Renal cortical epithelial cell (primary cell): ENCODE measurements at regions not wholly inside any gene's neighbourhood (a gene's known extent, or its start where the extent isn't known, plus 50 kb on each side); places are given as distances from the start of the nearest gene placed in this dataset.

ENCODE experiments used
- DNase-seq: peaks from one replicate; pipeline ENCODE4 v3.0.0-alpha.2; 2011; ENCODE audit warnings: low read depth

DNA sequence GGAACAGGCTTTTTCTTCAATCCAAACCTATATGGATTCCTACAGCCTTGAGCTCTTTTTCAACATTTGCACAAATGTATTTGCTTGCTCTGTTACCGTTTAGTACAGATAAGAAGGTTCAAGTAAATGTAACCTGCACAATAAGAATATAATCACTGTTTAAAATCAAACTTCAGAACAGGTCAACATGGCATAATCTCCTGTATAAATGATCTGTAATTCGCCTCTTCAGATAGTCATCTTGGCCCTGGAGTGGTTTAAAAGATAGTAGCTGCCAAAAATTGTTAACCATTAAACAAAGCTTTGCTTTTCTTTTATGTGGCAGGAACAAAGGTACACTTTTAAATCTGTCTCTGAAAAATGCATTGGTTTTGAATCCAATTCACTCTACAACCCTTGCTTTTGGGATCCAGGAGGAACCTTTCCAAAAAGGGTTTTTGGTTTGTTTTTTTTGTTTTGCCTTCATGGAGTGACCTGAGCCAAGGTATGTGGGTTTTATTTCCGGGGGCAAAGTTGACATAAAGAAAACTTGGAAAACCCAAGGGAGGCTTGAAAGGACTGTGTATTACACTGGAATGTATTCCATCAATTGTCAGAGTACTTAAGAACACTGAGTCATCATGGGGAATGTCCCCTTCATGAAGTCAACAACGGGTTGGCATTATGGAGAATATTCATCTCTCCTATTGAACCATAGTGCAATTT lies 210.4 kb upstream of the HCCS start:
- DNase-seq: peak; percentile 92

GRCh38 chrX:10901290-10901633 lies 209.9 kb upstream of the HCCS start:
- no peak for DNase-seq

DNA sequence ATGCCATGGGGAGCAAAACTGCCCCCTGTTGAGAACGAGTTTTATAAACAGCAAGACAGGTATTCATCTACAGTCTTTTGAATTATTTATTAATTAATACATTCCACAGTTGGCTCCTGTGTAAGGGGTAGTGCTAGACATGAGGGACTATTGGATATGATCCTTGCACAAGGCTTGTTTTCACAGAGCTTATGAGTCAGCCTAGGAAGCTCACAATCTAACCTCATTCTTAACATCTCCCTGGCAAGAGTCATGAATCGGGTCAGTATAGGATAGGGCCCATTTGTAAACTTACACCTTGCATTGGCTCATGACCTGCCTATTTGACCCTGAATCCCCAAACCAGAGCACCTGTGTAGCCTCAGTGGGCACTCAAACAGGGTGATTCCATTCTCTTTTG lies 209.1 kb upstream of the HCCS start:
- peak; percentile 89 for DNase-seq

DNA sequence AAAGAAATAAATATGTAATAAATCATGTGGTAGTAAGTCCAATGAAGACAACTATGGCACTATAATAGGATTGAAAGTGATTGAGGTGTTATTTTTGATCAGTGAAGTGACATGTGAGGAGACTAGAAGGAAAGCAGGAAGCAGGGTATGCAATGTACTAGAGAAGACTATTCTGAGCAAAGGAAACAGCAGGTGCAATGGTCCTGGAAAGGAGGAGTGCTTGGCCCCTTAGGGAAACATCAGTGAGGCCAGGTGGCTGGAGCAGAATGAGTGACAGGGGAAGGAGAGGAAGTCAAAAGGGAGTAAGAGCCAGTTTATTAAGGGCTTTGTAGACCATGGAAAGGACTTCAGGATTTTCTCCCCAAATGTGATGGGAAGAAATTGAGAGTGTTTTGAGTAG lies 207.6 kb upstream of the HCCS start:
- no peak for DNase-seq

DNA sequence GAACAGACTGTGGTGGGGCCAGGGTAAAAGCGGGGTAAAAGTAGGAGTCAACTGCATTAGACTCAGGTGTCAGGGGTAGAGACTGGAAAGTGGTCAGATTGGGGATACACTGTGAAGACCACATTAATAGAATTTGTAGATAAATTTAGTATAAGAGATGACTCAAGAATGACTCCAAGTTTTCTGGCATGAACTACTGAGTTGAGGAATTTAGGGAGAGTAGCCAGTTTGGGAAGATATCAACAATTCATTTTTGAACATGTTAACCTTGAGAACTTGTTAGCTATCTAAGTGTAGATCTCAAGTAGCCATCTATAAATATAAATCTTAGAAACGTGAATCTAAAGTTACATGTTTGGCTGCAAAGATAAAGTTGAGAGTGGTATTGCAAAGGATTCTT lies 206.9 kb upstream of the HCCS start:
- no peak for DNase-seq

- no peak for DNase-seq
These were observed 204.3 kb upstream of the HCCS start for GRCh38 chrX:10906866-10907265.

DNA sequence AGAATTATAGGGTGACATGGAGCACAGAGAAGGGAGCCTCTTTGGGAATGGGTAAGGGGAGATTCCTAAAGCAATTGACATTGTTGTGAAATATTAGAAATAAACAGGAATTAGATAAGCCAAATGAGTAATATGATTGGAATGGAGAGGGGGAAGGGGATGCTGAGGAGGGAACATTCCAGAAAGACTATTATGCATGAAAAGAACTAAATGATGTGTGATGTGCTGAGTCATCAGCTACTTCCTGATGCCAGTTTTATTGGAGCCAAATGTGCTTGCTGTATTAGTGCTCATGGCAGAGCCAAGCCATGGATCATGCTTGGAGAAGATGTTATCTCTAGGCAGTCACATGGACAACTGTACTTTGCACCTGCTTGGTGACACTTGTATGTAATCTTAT lies 189.0 kb upstream of the HCCS start:
- DNase-seq: peak; percentile 94

DNA sequence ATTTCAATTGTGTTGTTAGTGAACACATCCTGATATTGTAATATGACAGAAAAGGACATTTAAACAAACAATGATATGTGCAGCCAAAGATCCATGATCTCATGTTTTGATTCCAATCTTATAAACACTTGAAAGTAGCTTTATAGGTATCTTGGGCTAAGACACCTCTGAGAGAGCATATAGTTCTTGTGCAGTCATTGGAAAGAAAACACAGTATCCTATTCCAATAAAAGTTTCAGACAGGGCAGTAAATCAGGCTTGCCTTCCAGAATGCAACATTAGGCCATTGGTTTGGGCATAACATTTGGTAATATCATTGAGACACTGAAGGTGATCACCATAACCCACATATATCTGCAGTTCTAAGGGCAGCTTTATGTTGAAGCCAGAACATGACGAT lies 188.3 kb upstream of the HCCS start:
- peak; percentile 22 for DNase-seq

GRCh38 chrX:10923466-10923865 lies 187.7 kb upstream of the HCCS start:
- no peak for DNase-seq

DNA sequence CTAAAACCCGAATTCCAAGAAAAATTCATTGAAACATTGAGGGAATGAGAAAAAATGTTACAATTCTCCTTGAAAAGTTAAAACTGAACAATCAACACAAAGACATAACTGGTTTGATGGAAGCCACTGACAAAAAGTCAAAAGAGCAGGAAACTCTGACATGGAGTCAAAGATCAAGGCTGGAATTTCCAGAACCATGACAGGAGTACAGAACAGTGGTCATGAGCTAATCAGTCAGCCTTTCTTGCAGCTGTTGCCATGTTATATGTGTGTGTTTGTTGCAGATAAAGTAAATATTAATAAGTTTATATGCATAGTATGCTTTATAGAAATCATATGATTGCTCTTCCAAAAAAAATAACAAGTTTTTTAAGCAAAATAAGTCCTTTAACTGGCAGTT lies 184.7 kb upstream of the HCCS start:
- peak; percentile 11 for DNase-seq

GRCh38 chrX:10926891-10927290 lies 184.2 kb upstream of the HCCS start:
- DNase-seq: no peak

DNA sequence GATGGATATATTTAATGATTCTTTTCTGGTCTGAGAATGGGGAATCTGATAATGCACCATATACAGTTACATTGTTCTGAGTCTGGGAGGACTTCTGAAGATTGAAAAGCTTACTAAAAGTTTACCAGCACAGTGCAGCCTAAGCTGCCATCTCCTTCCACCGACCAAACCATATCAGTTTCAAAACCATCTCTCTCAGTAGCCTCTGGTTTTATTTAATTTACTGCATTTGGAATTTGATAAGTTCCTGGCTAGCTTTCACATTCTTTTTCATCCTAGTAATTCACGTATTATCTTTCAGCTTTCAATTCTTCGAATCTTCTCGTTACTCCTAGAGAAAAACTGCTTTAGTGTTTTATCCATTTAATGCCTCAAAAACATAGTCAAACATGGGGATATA lies 181.4 kb upstream of the HCCS start:
- DNase-seq: no peak

DNA sequence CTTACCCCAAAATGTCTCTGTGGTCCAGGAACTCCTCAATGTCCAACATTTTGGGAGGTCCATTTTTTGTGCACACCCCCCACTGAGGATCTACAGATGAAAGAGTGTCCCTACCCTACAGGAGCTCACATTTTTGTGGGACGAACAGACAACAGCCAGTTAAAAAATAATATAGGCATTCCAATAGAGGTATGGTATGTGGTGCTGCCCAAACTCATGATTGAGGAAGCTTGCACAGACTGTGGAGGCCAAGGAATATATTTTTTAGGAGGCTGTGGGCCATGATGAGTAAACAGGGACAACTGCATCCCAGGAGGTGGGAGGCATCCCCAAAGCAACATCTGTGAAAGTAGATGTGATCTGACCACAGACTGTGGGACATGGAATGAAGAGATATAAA lies 181.0 kb upstream of the HCCS start:
- DNase-seq: no peak

GRCh38 chrX:10931976-10932375 lies 179.2 kb upstream of the HCCS start:
- no peak for DNase-seq

- DNase-seq: no peak
These were observed 178.2 kb upstream of the HCCS start for GRCh38 chrX:10932842-10933440.

GRCh38 chrX:10935501-10935900 lies 175.6 kb upstream of the HCCS start:
- no peak for DNase-seq

- no peak for DNase-seq
These were observed 174.2 kb upstream of the HCCS start for GRCh38 chrX:10936976-10937375.

DNA sequence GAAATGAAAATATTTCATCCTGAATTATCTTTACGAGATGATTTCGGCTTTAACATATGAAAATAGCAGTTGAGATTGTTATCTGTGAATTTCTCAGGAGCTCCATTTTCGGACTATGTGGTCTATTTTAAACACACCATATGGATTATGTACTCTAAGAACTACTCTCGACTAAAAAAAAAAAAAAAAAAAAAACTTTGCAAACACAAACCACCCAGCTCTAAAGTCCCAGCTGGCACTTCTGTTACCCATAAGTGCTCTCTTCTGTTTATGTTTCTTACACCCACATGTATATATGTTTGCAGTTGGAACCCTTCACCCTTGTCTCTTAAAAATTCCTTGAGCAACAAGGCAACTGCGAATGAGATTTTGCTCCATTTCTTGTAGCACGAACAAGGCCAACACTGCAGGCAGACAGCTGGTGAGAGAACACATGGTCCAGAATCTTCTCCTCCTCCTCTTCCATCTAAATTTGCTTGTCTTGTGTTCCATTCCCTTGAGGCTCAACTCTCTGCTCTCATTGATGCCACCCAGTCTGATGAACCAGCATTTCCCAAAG lies 172.7 kb upstream of the HCCS start:
- no peak for DNase-seq

- DNase-seq: peak; percentile 70
These were observed 171.7 kb upstream of the HCCS start for GRCh38 chrX:10939424-10939823.

GRCh38 chrX:10944136-10944885 lies 166.8 kb upstream of the HCCS start:
- no peak for DNase-seq

DNA sequence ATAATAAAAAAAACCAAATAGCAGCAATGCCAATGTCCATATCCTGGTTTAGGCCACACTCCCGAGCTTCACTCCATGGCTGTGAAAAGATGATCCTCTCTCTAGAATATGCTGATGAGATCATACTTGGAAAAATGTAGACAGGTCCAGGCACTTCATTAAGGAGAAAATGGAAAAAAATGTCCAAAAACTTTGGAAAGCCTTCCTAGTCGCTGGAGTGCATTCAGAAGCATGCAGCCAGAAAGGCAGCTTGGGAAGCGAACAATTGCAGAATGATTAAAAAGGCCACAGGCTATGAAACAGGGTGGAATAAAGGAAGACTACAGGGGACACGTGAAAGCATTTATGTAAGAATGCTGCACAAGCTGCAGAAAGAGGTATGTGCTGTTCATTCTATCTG lies 165.6 kb upstream of the HCCS start:
- DNase-seq: no peak

- no peak for DNase-seq
These were observed 161.6 kb upstream of the HCCS start for GRCh38 chrX:10949541-10949940.

- DNase-seq: peak; percentile 36
These were observed 158.5 kb upstream of the HCCS start for GRCh38 chrX:10952619-10953018.
